ENCODE measurements at regions not wholly inside any gene's neighbourhood (a gene's known extent, or its start where the extent isn't known, plus 50 kb on each side); places are given as distances from the start of the nearest gene placed in this dataset.

DNA sequence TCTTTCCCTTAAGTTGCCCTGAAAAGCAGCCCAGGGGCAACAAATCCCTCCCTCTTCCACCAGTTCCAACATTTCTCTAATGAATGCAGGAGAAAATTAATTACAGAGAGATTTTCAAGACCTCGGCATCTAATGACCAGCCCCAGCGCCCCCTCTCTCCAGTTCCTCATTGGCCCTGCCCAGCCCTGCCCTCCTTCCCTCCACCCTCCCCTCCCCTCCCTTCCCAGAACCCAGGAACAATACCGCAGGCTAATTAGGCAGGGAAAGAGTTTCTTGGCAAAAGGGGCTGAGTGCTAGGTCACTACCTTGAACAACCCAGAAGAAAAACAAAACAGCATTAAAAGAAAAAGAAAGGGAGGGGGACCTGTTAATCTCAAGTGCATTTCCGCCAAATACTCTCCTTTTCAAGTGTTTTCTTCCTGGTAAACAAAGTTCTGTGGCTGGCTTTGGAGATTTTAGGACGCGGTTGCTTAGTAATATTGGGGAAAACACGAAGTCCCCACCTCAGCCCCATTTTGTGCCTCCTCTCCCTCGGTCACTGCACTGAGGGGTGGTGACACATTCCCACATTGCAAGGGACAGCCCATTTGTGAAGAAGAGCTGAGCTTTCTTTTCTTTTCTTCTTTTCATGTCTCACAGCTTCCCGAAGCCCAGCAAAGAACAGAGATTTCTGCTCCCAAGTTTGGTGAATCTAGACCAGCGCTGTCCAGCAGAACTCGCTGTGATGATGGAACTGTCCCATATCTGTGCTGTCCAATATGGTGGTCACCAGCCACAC, 215.4 kb downstream of the SOX9 start:
- Mint-ChIP-seq H3K4me1 (ENCODE audit: low read depth, unreplicated experiment) (peaks cover 31% of the 10 kb centered on the region), H3K36me3 (ENCODE audit: insufficient read depth, unreplicated experiment) (no peaks in the 10 kb centered on the region)
- no peaks in the 10 kb centered on the region for H3K27me3 ChIP-seq (replicated peaks; ENCODE audit: control insufficient read depth, insufficient read depth, low read length)

DNA sequence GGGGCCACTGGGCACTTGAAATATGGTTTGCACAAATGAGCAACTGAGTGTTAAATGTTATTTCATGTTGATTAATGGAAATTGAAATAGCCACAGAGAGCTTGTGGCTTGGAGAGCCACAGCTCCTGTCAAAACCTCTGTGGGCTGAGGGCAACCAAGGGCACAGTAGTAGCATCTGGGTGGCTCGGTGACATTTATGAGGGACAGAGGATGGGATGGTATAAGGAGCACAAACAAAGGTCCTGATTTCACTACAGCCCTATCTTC, 215.9 kb downstream of the SOX9 start:
- Histone ChIP-seq H3K4me1 (peaks cover 24% of the 10 kb centered on the region), H3K9me3 (no peaks in the 10 kb centered on the region; the same call in 1 of the 2 replicates), H3K27me3 (replicated peaks; ENCODE audit: control insufficient read depth, insufficient read depth, low read length) (no peaks in the 10 kb centered on the region), H3K36me3 (ENCODE audit: control insufficient read depth, insufficient read depth, low read length) (no peaks in the 10 kb centered on the region), H3K4me3 (ENCODE audit: low read depth, low read length) (no peak overlapping the region)
- DNase-seq = no peak
- TF ChIP-seq, protein P1, sequence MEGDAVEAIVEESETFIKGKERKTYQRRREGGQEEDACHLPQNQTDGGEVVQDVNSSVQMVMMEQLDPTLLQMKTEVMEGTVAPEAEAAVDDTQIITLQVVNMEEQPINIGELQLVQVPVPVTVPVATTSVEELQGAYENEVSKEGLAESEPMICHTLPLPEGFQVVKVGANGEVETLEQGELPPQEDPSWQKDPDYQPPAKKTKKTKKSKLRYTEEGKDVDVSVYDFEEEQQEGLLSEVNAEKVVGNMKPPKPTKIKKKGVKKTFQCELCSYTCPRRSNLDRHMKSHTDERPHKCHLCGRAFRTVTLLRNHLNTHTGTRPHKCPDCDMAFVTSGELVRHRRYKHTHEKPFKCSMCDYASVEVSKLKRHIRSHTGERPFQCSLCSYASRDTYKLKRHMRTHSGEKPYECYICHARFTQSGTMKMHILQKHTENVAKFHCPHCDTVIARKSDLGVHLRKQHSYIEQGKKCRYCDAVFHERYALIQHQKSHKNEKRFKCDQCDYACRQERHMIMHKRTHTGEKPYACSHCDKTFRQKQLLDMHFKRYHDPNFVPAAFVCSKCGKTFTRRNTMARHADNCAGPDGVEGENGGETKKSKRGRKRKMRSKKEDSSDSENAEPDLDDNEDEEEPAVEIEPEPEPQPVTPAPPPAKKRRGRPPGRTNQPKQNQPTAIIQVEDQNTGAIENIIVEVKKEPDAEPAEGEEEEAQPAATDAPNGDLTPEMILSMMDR (IDR thresholded peaks at IDR 0.05; ENCODE audit: insufficient read depth in 1 of 2, low read depth in 1 of 2, low read length in 1 of 2, severe bottlenecking in 1 of 2, unreplicated experiment in 1 of 2) = no peak
- no TSS peak for BruUV-seq (replicated peaks)
- Mint-ChIP-seq H3K27ac (ENCODE audit: unreplicated experiment) (no peak overlapping the region), H3K4me1 (ENCODE audit: low read depth, unreplicated experiment) (peaks cover 31% of the 10 kb centered on the region), H3K27me3 (ENCODE audit: insufficient read depth, unreplicated experiment) (no peaks in the 10 kb centered on the region), H3K36me3 (ENCODE audit: insufficient read depth, unreplicated experiment) (no peaks in the 10 kb centered on the region), H3K4me3 (ENCODE audit: unreplicated experiment) (no peak overlapping the region), H3K9me3 (ENCODE audit: unreplicated experiment) (peaks cover 8% of the 10 kb centered on the region)
- intact Hi-C loops (cut with micrococcal nuclease; ENCODE audit: unreplicated experiment) = no loop called here
- CTCF ChIA-PET = no interaction called here
- POLR2A ChIA-PET = no interaction called here

More for the DNA sequence above, 215.4 kb downstream of the SOX9 start:
- Mint-ChIP-seq H3K9me3 (ENCODE audit: unreplicated experiment) (peaks cover 8% of the 10 kb centered on the region), H3K4me3 (ENCODE audit: unreplicated experiment) (no peak overlapping the region), H3K27me3 (ENCODE audit: insufficient read depth, unreplicated experiment) (no peaks in the 10 kb centered on the region), H3K27ac (ENCODE audit: unreplicated experiment) (no peak overlapping the region)
- H3K4me1 ChIP-seq = peaks cover 24% of the 10 kb centered on the region
- CTCF ChIA-PET = no interaction called here
- TF ChIP-seq, protein P1 (IDR thresholded peaks at IDR 0.05; ENCODE audit: insufficient read depth in 1 of 2, low read depth in 1 of 2, low read length in 1 of 2, severe bottlenecking in 1 of 2, unreplicated experiment in 1 of 2) = no peak
- POLR2A ChIA-PET = no interaction called here
- DNase-seq = no peak
- intact Hi-C loops (cut with micrococcal nuclease; ENCODE audit: unreplicated experiment) = no loop called here
- no peak overlapping the region for H3K4me3 ChIP-seq (ENCODE audit: low read depth, low read length)
- no peaks in the 10 kb centered on the region for H3K36me3 ChIP-seq (ENCODE audit: control insufficient read depth, insufficient read depth, low read length)
- no TSS peak for BruUV-seq (replicated peaks)
- no peaks in the 10 kb centered on the region; the same call in 1 of the 2 replicates for H3K9me3 ChIP-seq

DNA sequence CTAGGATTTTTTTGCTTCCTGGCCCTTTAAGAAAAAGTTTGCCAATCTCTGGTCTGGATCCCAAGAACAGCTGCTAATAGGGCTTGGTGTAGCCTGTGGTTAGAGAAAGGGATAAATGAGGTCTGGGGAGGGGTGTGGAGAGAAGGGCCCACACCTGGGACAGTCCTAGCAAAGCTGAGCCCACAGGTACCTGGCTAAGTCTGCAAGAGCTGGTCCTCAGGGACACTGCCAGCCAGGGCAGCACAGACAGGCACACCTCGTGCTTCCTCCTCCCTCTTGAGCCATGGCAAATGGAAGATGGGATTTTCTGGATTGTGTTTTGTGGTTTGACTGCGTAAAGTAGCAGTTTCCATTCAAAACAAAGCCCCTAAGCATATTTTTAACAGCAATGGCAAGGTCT, 217.5 kb downstream of the SOX9 start:
- Mint-ChIP-seq H3K27ac (ENCODE audit: unreplicated experiment) (peak overlapping the region; percentile 61), H3K36me3 (ENCODE audit: insufficient read depth, unreplicated experiment) (no peaks in the 10 kb centered on the region), H3K4me1 (ENCODE audit: low read depth, unreplicated experiment) (peaks cover 26% of the 10 kb centered on the region), H3K4me3 (ENCODE audit: unreplicated experiment) (no peak overlapping the region), H3K27me3 (ENCODE audit: insufficient read depth, unreplicated experiment) (no peaks in the 10 kb centered on the region), H3K9me3 (ENCODE audit: unreplicated experiment) (peaks cover 4% of the 10 kb centered on the region)
- no peak for DNase-seq
- ChIA-PET CTCF (no interaction called here), POLR2A (no interaction called here)
- Histone ChIP-seq H3K9me3 (no peaks in the 10 kb centered on the region), H3K36me3 (ENCODE audit: control insufficient read depth, insufficient read depth, low read length) (no peaks in the 10 kb centered on the region), H3K27me3 (replicated peaks; ENCODE audit: control insufficient read depth, insufficient read depth, low read length) (no peaks in the 10 kb centered on the region), H3K4me3 (ENCODE audit: low read depth, low read length) (no peak overlapping the region), H3K4me1 (peaks cover 24% of the 10 kb centered on the region)
- intact Hi-C loops (cut with micrococcal nuclease; ENCODE audit: unreplicated experiment) = no loop called here
- TF ChIP-seq, protein P1 (IDR thresholded peaks at IDR 0.05; ENCODE audit: insufficient read depth in 1 of 2, low read depth in 1 of 2, low read length in 1 of 2, severe bottlenecking in 1 of 2, unreplicated experiment in 1 of 2) = no peak
- no TSS peak for BruUV-seq (replicated peaks)

Data from Caco-2 (cell line).